Fibroblast of lung (primary cell): ENCODE measurements at regions not wholly inside any gene's neighbourhood (a gene's known extent, or its start where the extent isn't known, plus 50 kb on each side); places are given as distances from the start of the nearest gene placed in this dataset.

ENCODE experiments used
- DNase-seq, 2 donors: peaks; one replicate each; pipeline versions ENCODE4 v3.0.0 to v3.0.0-alpha.2; 2010; ENCODE audit warnings: low read depth in 2 of 2
- H2AFZ ChIP-seq: 2 replicates; pipeline ENCODE4 v1.5.1; 2012; ENCODE audit warnings: low read length, control low read depth, inconsistent platforms
- H3K27ac ChIP-seq: 2 replicates; pipeline ENCODE4 v1.5.1; 2011; ENCODE audit warnings: low read length, control low read depth; ENCODE audit not compliant: insufficient read depth
- H3K27me3 ChIP-seq: 2 replicates; pipeline ENCODE4 v1.5.1; 2011; ENCODE audit warnings: mild to moderate bottlenecking, low read length; ENCODE audit not compliant: control insufficient read depth, insufficient read depth
- H3K36me3 ChIP-seq: 2 replicates; pipeline ENCODE4 v1.5.1; 2011; ENCODE audit warnings: low read length; ENCODE audit not compliant: control insufficient read depth, insufficient read depth
- H3K4me1 ChIP-seq: 2 replicates; pipeline ENCODE4 v1.5.1; 2011; ENCODE audit warnings: low read length; ENCODE audit not compliant: control insufficient read depth, insufficient read depth; ENCODE audit errors: extremely low read depth
- H3K4me2 ChIP-seq: 2 replicates; pipeline ENCODE4 v1.5.1; 2011; ENCODE audit warnings: low read length, control low read depth; ENCODE audit not compliant: insufficient read depth; ENCODE audit errors: extremely low read depth
- H3K4me3 ChIP-seq, 4 experiments: fragments of 200-600 bp in 1 of 4; sonication (generic) in 1 of 4; replicated peaks in 1 of 4; 2 replicates each; pipeline ENCODE4 v1.5.1; 2011 to 2016; ENCODE audit warnings: low read length in 4 of 4, low read depth in 3 of 4, mild to moderate bottlenecking in 3 of 4, control low read depth in 2 of 4, inconsistent platforms in 1 of 4, mixed read lengths in 1 of 4; ENCODE audit not compliant: insufficient read depth in 1 of 4; ENCODE audit errors: control extremely low read depth in 1 of 4
- H3K79me2 ChIP-seq: 2 replicates; pipeline ENCODE4 v1.5.1; 2012; ENCODE audit warnings: mild to moderate bottlenecking, low read length, inconsistent platforms; ENCODE audit not compliant: control insufficient read depth, insufficient read depth
- H3K9ac ChIP-seq: 2 replicates; pipeline ENCODE4 v1.5.1; 2011; ENCODE audit warnings: mild to moderate bottlenecking, low read length, control low read depth; ENCODE audit not compliant: insufficient read depth
- H3K9me3 ChIP-seq: 2 replicates; pipeline ENCODE4 v1.5.1; 2012; ENCODE audit warnings: low read depth, low read length; ENCODE audit not compliant: control insufficient read depth, insufficient read depth
- H4K20me1 ChIP-seq: 2 replicates; pipeline ENCODE4 v1.5.1; 2011; ENCODE audit warnings: low read length; ENCODE audit not compliant: control insufficient read depth, insufficient read depth; ENCODE audit errors: extremely low read depth
- CTCF ChIP-seq, 2 donors: IDR thresholded peaks in 1 of 2; conservative IDR thresholded peaks in 1 of 2; 1 replicate in 1 of 2; 2 replicates in 1 of 2; pipeline ENCODE4 v1.5.1; 2011 to 2012; ENCODE audit warnings: low read length in 2 of 2, control low read depth in 1 of 2, inconsistent platforms in 1 of 2, low read depth in 1 of 2, mild to moderate bottlenecking in 1 of 2
- EZH2 ChIP-seq: IDR thresholded peaks from 2 replicates; pipeline ENCODE4 v1.5.1; 2012; ENCODE audit warnings: low read length, control low read depth, mild to moderate bottlenecking; ENCODE audit errors: missing control alignments

- Histone ChIP-seq H3K27me3 (no peaks in the 10 kb centered on the region), H3K4me1 (no peaks in the 10 kb centered on the region), H2AFZ (no peak overlapping the region), H3K79me2 (no peaks in the 10 kb centered on the region), H3K27ac (no peak overlapping the region), H3K36me3 (no peaks in the 10 kb centered on the region), H3K9me3 (no peaks in the 10 kb centered on the region), H3K4me3 (no peak overlapping the region), H3K4me2 (no peak overlapping the region), H4K20me1 (no peaks in the 10 kb centered on the region), H3K9ac (no peak overlapping the region)
- no peak for DNase-seq
- TF ChIP-seq CTCF (conservative IDR thresholded peaks at IDR 0.05 in 1 of 2, IDR thresholded peaks at IDR 0.05 in 1 of 2; ENCODE audit: low read depth in 1 of 2, low read length in 2 of 2): no peak
- no peak for TF ChIP-seq EZH2
Observed at GRCh38 chr4:56212774-56213173, 174.5 kb downstream of the AASDH start.

GRCh38 chr4:56211202-56211601 is 176.1 kb downstream of the AASDH start:
- no peak for DNase-seq
- TF ChIP-seq CTCF (conservative IDR thresholded peaks at IDR 0.05 in 1 of 2, IDR thresholded peaks at IDR 0.05 in 1 of 2; ENCODE audit: low read depth in 1 of 2, low read length in 2 of 2) (no peak), EZH2 (no peak)
- H3K79me2 ChIP-seq: no peaks in the 10 kb centered on the region
- H2AFZ ChIP-seq: no peak overlapping the region
- no peak overlapping the region for H3K9ac ChIP-seq
- H3K27me3 ChIP-seq: no peaks in the 10 kb centered on the region
- H3K4me3 ChIP-seq: no peak overlapping the region
- no peak overlapping the region for H3K27ac ChIP-seq
- H4K20me1 ChIP-seq: no peaks in the 10 kb centered on the region
- no peaks in the 10 kb centered on the region for H3K9me3 ChIP-seq
- no peaks in the 10 kb centered on the region for H3K36me3 ChIP-seq
- H3K4me2 ChIP-seq: no peak overlapping the region
- no peaks in the 10 kb centered on the region for H3K4me1 ChIP-seq

GRCh38 chr4:56210397-56210796 is 176.9 kb downstream of the AASDH start:
- H3K27me3 ChIP-seq: no peaks in the 10 kb centered on the region
- H3K4me1 ChIP-seq: no peaks in the 10 kb centered on the region
- no peak for TF ChIP-seq EZH2
- no peak for TF ChIP-seq CTCF (conservative IDR thresholded peaks at IDR 0.05 in 1 of 2, IDR thresholded peaks at IDR 0.05 in 1 of 2; ENCODE audit: low read depth in 1 of 2, low read length in 2 of 2)
- H3K4me3 ChIP-seq: no peak overlapping the region
- no peak overlapping the region for H2AFZ ChIP-seq
- H4K20me1 ChIP-seq: no peaks in the 10 kb centered on the region
- no peak overlapping the region for H3K4me2 ChIP-seq
- H3K79me2 ChIP-seq: no peaks in the 10 kb centered on the region
- no peak for DNase-seq
- no peak overlapping the region for H3K27ac ChIP-seq
- H3K9ac ChIP-seq: no peak overlapping the region
- no peaks in the 10 kb centered on the region for H3K9me3 ChIP-seq
- no peaks in the 10 kb centered on the region for H3K36me3 ChIP-seq
